Endothelial cell of umbilical vein (primary cell): ENCODE measurements at regions not wholly inside any gene's neighbourhood (a gene's known extent, or its start where the extent isn't known, plus 50 kb on each side); places are given as distances from the start of the nearest gene placed in this dataset.
"Not testable (repeated sequence)": the region's sequence is repeated elsewhere in the genome, so short reads cannot be mapped to it uniquely, and the experiment has no call there.

ENCODE experiments used
- BruUV-seq: library from RNA; stranded (reverse); fragments of 400-500 nt; replicated peaks from 2 replicates; lab custom pipeline; 2021; lab: Mats Ljungman, UMichigan
- CTCF ChIA-PET: fragments of 300-600, 350-600 bp; sonication (Branson Sonifier 250); formaldehyde crosslinking; loops from one replicate; lab custom pipeline; 2021; ENCODE audit warnings: antibody characterized with exemption, inconsistent platforms; lab: Charles Lee
- POLR2A ChIA-PET: fragments of 300-600, 350-600 bp; sonication (Branson Sonifier 250); formaldehyde crosslinking; loops from one replicate; lab custom pipeline; 2021; ENCODE audit warnings: antibody characterized with exemption, inconsistent platforms; lab: Charles Lee
- DNase-seq: peaks from one replicate; pipeline ENCODE4 v3.0.0-alpha.2; 2011; ENCODE audit warnings: low read depth, low spot score
- FAIRE-seq: peaks from 2 replicates; lab custom pipeline; 2011; peaks lifted over from hg19 to GRCh38; lab: Jason Lieb, UNC
- H2AFZ ChIP-seq: 2 replicates; pipeline ENCODE4 v1.6.0; 2012; ENCODE audit warnings: low read depth, low read length, control low read depth, inconsistent platforms
- H3K27ac ChIP-seq: 2 replicates; pipeline ENCODE4 v1.5.1; 2011; ENCODE audit warnings: low read depth, mild to moderate bottlenecking, control low read depth, low read length, moderate library complexity; ENCODE audit not compliant: insufficient read depth
- H3K27me3 ChIP-seq, 2 experiments: 2 replicates each; pipeline versions ENCODE4 v1.6.0 to v1.6.1; 2011; ENCODE audit warnings: low read length in 2 of 2, mixed read lengths in 1 of 2; ENCODE audit not compliant: control insufficient read depth in 2 of 2, insufficient read depth in 2 of 2
- H3K36me3 ChIP-seq, 2 experiments: 2 replicates in 1 of 2; 3 replicates in 1 of 2; pipeline ENCODE4 v1.5.1; 2011; ENCODE audit warnings: low read length in 2 of 2, mild to moderate bottlenecking in 1 of 2, moderate library complexity in 1 of 2; ENCODE audit not compliant: control insufficient read depth in 2 of 2, insufficient read depth in 2 of 2; ENCODE audit errors: extremely low read depth in 1 of 2
- H3K4me1 ChIP-seq: 3 replicates; pipeline ENCODE4 v1.5.1; 2011; ENCODE audit warnings: mild to moderate bottlenecking, low read length; ENCODE audit not compliant: control insufficient read depth, insufficient read depth; ENCODE audit errors: extremely low read depth
- H3K4me2 ChIP-seq: 2 replicates; pipeline ENCODE4 v1.6.1; 2011; ENCODE audit warnings: low read length, control low read depth, mixed read lengths; ENCODE audit not compliant: insufficient read depth
- H3K4me3 ChIP-seq, 3 experiments: fragments of 200-600 bp in 1 of 3; sonication (generic), shearing (Covaris generic) in 1 of 3; replicated peaks in 1 of 3; 2 replicates each; pipeline ENCODE4 v1.5.1; 2011 to 2016; ENCODE audit warnings: control low read depth in 3 of 3, low read length in 3 of 3, mild to moderate bottlenecking in 2 of 3, inconsistent platforms in 1 of 3, low read depth in 1 of 3, moderate library complexity in 1 of 3; ENCODE audit not compliant: insufficient read depth in 1 of 3
- H3K79me2 ChIP-seq: 2 replicates; pipeline ENCODE4 v1.6.0; 2012; ENCODE audit warnings: low read length, inconsistent platforms; ENCODE audit not compliant: control insufficient read depth, insufficient read depth
- H3K9ac ChIP-seq: replicated peaks from 2 replicates; pipeline ENCODE3; 2011; ENCODE audit warnings: low read length, control low read depth; ENCODE audit not compliant: insufficient read depth; ENCODE audit errors: extremely low read depth
- H3K9me1 ChIP-seq: replicated peaks from 3 replicates; pipeline ENCODE4 v1.6.0; 2011; ENCODE audit warnings: mild to moderate bottlenecking, low read length; ENCODE audit not compliant: control insufficient read depth, insufficient read depth; ENCODE audit errors: extremely low read depth
- H3K9me3 ChIP-seq: replicated peaks from 2 replicates; pipeline ENCODE4 v1.5.1; 2012; ENCODE audit warnings: low read length, inconsistent platforms; ENCODE audit not compliant: control insufficient read depth, insufficient read depth
- H4K20me1 ChIP-seq: replicated peaks from 2 replicates; pipeline ENCODE3; 2011; ENCODE audit warnings: mild to moderate bottlenecking, low read length; ENCODE audit not compliant: control insufficient read depth, insufficient read depth; ENCODE audit errors: extremely low read depth
- CTCF ChIP-seq, 2 donors: IDR thresholded peaks; 1 replicate in 1 of 2; 2 replicates in 1 of 2; pipeline ENCODE4 v1.5.1; 2011; ENCODE audit warnings: low read length in 2 of 2, mild to moderate bottlenecking in 2 of 2, moderate library complexity in 2 of 2, control low read depth in 1 of 2, inconsistent platforms in 1 of 2, low read depth in 1 of 2; ENCODE audit not compliant: insufficient read depth in 1 of 2; ENCODE audit errors: extremely low read depth in 1 of 2
- EZH2 ChIP-seq: IDR thresholded peaks from 2 replicates; pipeline ENCODE4 v1.6.1; 2012; ENCODE audit warnings: borderline replicate concordance, low read depth, mild to moderate bottlenecking, moderate library complexity, low read length, inconsistent platforms; ENCODE audit not compliant: severe bottlenecking
- FOS ChIP-seq: IDR thresholded peaks from 2 replicates; pipeline ENCODE4 v1.6.1; 2011; ENCODE audit warnings: mild to moderate bottlenecking, low read length, moderate library complexity, borderline replicate concordance; ENCODE audit not compliant: insufficient read depth
- GATA2 ChIP-seq: IDR thresholded peaks from 2 replicates; pipeline ENCODE4 v1.7.0; 2011; ENCODE audit warnings: low read depth, mild to moderate bottlenecking, moderate library complexity, mixed read lengths, low read length; ENCODE audit not compliant: insufficient read length, insufficient read depth
- JUN ChIP-seq: IDR thresholded peaks from 2 replicates; pipeline ENCODE4 v1.6.1; 2011; ENCODE audit warnings: borderline replicate concordance, low read depth; ENCODE audit not compliant: insufficient read length, insufficient read depth
- MAX ChIP-seq: IDR thresholded peaks from 2 replicates; pipeline ENCODE4 v1.6.1; 2011; ENCODE audit not compliant: insufficient read depth, insufficient read length
- MYC ChIP-seq: IDR thresholded peaks from one replicate; pipeline ENCODE4 v1.6.1; 2011; ENCODE audit warnings: mild to moderate bottlenecking, low read depth, low read length
- POLR2A ChIP-seq: IDR thresholded peaks from 2 replicates; pipeline ENCODE4 v1.6.1; 2012; ENCODE audit warnings: low read depth, mild to moderate bottlenecking, control low read depth, low read length
- POLR2AphosphoS5 ChIP-seq: IDR thresholded peaks from 2 replicates; pipeline ENCODE4 v1.6.1; 2012; ENCODE audit warnings: low read depth, mild to moderate bottlenecking, control low read depth, low read length, moderate library complexity; ENCODE audit not compliant: insufficient read depth
- dilution Hi-C: fragments of 300-500 bp; cut with MboI; formaldehyde crosslinking; loops from one replicate; pipeline ENCODE4 v1.15.0; 2019; ENCODE audit warnings: low sequenced_read_pairs; ENCODE audit not compliant: extremely low pct_ligation_motif_present
- intact Hi-C: fragments of 100-400 bp; cut with micrococcal nuclease; formaldehyde crosslinking; loops from one replicate; pipeline ENCODE4 v1.10.0; 2022

- Histone ChIP-seq H3K36me3 (no peaks in the 10 kb centered on the region), H3K4me3 (no peak overlapping the region), H3K9ac (no peak overlapping the region), H3K79me2 (no peaks in the 10 kb centered on the region), H4K20me1 (no peaks in the 10 kb centered on the region), H3K27ac (no peak overlapping the region), H3K4me1 (no peaks in the 10 kb centered on the region), H3K4me2 (no peak overlapping the region), H3K9me3 (peaks cover 15% of the 10 kb centered on the region), H2AFZ (no peak overlapping the region), H3K9me1 (no peaks in the 10 kb centered on the region), H3K27me3 (no peaks in the 10 kb centered on the region)
- TF ChIP-seq JUN (no peak), MYC (no peak), POLR2A (no peak), GATA2 (no peak), CTCF (IDR thresholded peaks at IDR 0.05; ENCODE audit: extremely low read depth in 1 of 2, insufficient read depth in 1 of 2, low read depth in 1 of 2, low read length in 2 of 2) (no peak), POLR2AphosphoS5 (no peak), FOS (no peak), EZH2 (no peak), MAX (no peak)
- FAIRE-seq (no peak), DNase-seq (no peak)
- no TSS peak for BruUV-seq
- dilution Hi-C loops (no loop called here), intact Hi-C loops (no loop called here)
- POLR2A ChIA-PET: no interaction called here
- CTCF ChIA-PET: no interaction called here
These were observed 472.4 kb upstream of the SALL3 start for GRCh38 chr18:78507217-78507616.

- H3K36me3 ChIP-seq, intact Hi-C loops, H3K27ac ChIP-seq, BruUV-seq, POLR2A ChIA-PET, H3K4me1 ChIP-seq, DNase-seq, H4K20me1 ChIP-seq, H3K4me3 ChIP-seq, FAIRE-seq, H3K9ac ChIP-seq, H3K79me2 ChIP-seq, H2AFZ ChIP-seq, H3K27me3 ChIP-seq, CTCF ChIA-PET, H3K4me2 ChIP-seq, H3K9me1 ChIP-seq, dilution Hi-C loops: not testable (repeated sequence)
- peaks cover 18% of the 10 kb centered on the region for H3K9me3 ChIP-seq
These were observed 471.3 kb upstream of the SALL3 start for GRCh38 chr18:78508228-78508824.
